MCF 10A (cell line): ENCODE measurements at regions not wholly inside any gene's neighbourhood (a gene's known extent, or its start where the extent isn't known, plus 50 kb on each side); places are given as distances from the start of the nearest gene placed in this dataset.

Experiments
- BruUV-seq: library from RNA; stranded (reverse); fragments of 400-500 nt; replicated peaks from 2 replicates; lab custom pipeline; 2021; lab: Mats Ljungman, UMichigan
- CTCF ChIA-PET: fragments of 300-600 bp; sonication (Branson Sonifier 250); formaldehyde crosslinking; extraction: SDS; loops from one replicate; lab custom pipeline; 2021; ENCODE audit warnings: antibody characterized with exemption, inconsistent platforms; lab: Yijun Ruan, JAX
- POLR2A ChIA-PET: fragments of 300-600, 350-650 bp; sonication (Branson Sonifier 250); formaldehyde crosslinking; extraction: SDS; loops from one replicate; lab custom pipeline; 2020; ENCODE audit warnings: antibody characterized with exemption, inconsistent platforms; lab: Yijun Ruan, JAX
- DNase-seq: peaks from one replicate; pipeline ENCODE4 v3.0.0-alpha.2; 2018; ENCODE audit not compliant: unreplicated experiment
- H3K27ac Mint-ChIP-seq: one replicate; pipeline ENCODE4 v1.8.0; 2022; ENCODE audit warnings: mild to moderate bottlenecking, low read depth, mixed read lengths; ENCODE audit not compliant: unreplicated experiment
- H3K27me3 Mint-ChIP-seq: one replicate; pipeline ENCODE4 v1.8.0; 2022; ENCODE audit warnings: mixed read lengths; ENCODE audit not compliant: insufficient read depth, unreplicated experiment
- H3K36me3 Mint-ChIP-seq: one replicate; pipeline ENCODE4 v1.8.0; 2022; ENCODE audit warnings: mild to moderate bottlenecking, moderate library complexity, mixed read lengths; ENCODE audit not compliant: insufficient read depth, unreplicated experiment
- H3K4me1 Mint-ChIP-seq: one replicate; pipeline ENCODE4 v1.8.0; 2022; ENCODE audit warnings: mixed read lengths; ENCODE audit not compliant: insufficient read depth, unreplicated experiment
- H3K4me3 Mint-ChIP-seq: one replicate; pipeline ENCODE4 v1.8.0; 2022; ENCODE audit warnings: mild to moderate bottlenecking, moderate library complexity, mixed read lengths; ENCODE audit not compliant: unreplicated experiment
- H3K9me3 Mint-ChIP-seq: one replicate; pipeline ENCODE4 v1.8.0; 2022; ENCODE audit warnings: mixed read lengths; ENCODE audit not compliant: unreplicated experiment
- intact Hi-C: fragments of 100-400 bp; cut with micrococcal nuclease; formaldehyde crosslinking; loops from 2 replicates; pipeline ENCODE4 v1.14.1; 2022
- TF ChIP-seq, protein P1 (sequence below): fragments of 200-600 bp; IDR thresholded peaks from one replicate; pipeline ENCODE4 v1.8.0; 2022; ENCODE audit warnings: antibody characterized with exemption, mild to moderate bottlenecking; ENCODE audit not compliant: unreplicated experiment

DNA sequence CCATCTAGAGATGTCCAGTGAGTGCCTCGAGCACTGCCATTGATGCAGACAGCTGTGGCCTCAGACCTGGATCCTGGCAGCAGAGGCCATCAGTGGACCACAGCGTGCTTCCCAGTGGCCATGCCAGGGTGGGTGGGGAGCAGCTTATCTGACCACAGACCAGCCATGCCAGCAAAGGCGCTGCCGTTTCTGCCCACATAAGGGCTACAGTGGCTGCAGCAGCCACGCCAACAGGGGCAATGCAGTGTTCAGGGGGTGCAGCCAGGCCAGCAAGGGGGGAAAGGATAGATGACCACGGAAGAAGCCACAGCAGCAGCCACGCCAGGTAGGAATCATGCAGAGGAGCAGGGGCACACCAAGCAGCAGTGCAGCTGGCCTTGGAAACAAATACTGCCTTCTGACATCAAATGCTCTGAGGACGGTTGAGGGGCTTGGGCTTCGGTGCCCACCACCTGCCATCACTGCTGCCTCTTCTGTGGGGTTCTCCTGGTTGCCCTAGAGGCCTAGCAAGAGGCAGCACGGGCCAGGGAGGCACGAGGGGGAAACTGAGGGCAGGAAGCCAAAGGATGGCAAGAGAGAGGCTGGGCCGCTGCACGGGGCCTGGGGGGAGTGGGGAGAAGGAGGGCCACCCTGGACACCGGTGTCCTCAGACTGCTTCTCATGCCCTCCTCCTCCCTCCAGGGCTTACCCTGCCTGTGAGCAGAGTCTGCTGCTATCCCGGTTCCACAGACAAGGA lies 94.7 kb upstream of the RUNX3 start:
- Mint-ChIP-seq H3K4me3 (no peak overlapping the region), H3K27me3 (no peaks in the 10 kb centered on the region), H3K27ac (no peak overlapping the region), H3K36me3 (peaks cover 10% of the 10 kb centered on the region), H3K9me3 (no peaks in the 10 kb centered on the region), H3K4me1 (peaks cover 7% of the 10 kb centered on the region)
- no peak for DNase-seq
- no TSS peak for BruUV-seq
- intact Hi-C loops = no loop called here
- POLR2A ChIA-PET = interaction anchor here (0.6 kb wide), 1 partner anchor 1198 kb away, joined by 3 read pairs; no protein-coding TSS in a partner anchor
- CTCF ChIA-PET = interaction anchor here (0.8 kb wide), 1 partner anchor 12 kb away, joined by 3 read pairs; no protein-coding TSS in a partner anchor
- TF ChIP-seq, protein P1, sequence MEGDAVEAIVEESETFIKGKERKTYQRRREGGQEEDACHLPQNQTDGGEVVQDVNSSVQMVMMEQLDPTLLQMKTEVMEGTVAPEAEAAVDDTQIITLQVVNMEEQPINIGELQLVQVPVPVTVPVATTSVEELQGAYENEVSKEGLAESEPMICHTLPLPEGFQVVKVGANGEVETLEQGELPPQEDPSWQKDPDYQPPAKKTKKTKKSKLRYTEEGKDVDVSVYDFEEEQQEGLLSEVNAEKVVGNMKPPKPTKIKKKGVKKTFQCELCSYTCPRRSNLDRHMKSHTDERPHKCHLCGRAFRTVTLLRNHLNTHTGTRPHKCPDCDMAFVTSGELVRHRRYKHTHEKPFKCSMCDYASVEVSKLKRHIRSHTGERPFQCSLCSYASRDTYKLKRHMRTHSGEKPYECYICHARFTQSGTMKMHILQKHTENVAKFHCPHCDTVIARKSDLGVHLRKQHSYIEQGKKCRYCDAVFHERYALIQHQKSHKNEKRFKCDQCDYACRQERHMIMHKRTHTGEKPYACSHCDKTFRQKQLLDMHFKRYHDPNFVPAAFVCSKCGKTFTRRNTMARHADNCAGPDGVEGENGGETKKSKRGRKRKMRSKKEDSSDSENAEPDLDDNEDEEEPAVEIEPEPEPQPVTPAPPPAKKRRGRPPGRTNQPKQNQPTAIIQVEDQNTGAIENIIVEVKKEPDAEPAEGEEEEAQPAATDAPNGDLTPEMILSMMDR = no peak

DNA sequence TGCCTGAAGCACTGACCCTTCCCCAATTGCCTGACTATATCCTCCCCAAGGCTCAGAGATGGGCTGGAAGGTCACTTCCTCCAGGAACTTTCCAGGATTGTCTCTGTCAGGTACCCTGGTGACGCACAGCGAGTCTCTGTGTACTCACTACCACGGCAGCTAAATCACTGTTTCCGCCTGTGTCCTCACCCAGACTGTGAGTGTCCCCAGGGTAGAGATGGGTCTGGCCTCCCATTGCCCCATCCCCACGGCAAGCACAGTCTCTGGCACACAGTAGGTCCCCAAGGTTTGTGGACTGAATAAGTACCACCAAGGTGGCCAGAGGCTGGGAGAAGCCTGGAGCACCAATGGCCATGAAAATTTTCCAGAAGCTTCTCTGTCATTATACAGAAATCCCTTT lies 93.8 kb upstream of the RUNX3 start:
- TF ChIP-seq, protein P1 = no peak
- Mint-ChIP-seq H3K4me3 (no peak overlapping the region), H3K27ac (no peak overlapping the region), H3K9me3 (no peaks in the 10 kb centered on the region), H3K36me3 (peaks cover 10% of the 10 kb centered on the region), H3K27me3 (no peaks in the 10 kb centered on the region), H3K4me1 (peaks cover 7% of the 10 kb centered on the region)
- intact Hi-C loops = no loop called here
- POLR2A ChIA-PET = no interaction called here
- CTCF ChIA-PET = no interaction called here
- DNase-seq = no peak
- no TSS peak for BruUV-seq

DNA sequence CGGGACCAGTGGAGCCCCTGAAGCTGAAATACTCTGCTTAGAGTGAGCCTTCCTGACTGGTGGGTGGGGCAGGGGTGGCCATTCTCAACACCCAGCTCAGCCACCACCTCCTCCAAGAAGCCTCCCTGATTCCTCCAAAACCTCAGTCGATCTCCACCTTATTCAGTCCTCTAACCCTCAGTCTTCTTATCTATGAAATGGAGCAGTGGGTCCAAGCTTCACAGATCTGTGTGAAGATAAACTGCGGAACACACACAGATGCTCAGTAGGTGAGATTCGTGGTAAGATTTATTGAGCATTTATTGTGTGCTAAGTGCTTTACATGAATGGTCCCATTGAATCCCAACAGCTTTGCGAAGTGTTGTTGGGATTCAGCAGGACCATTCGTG lies 93.1 kb upstream of the RUNX3 start:
- POLR2A ChIA-PET = no interaction called here

More for the DNA sequence above, 93.1 kb upstream of the RUNX3 start:
- no peak for DNase-seq
- H3K36me3 Mint-ChIP-seq = peaks cover 10% of the 10 kb centered on the region
- intact Hi-C loops = no loop called here
- no peak overlapping the region for H3K4me3 Mint-ChIP-seq
- TF ChIP-seq, protein P1 = no peak
- CTCF ChIA-PET = interaction anchor here (0.7 kb wide), 1 partner anchor 14 kb away, joined by 3 read pairs; no protein-coding TSS in a partner anchor
- BruUV-seq = no TSS peak
- no peak overlapping the region for H3K27ac Mint-ChIP-seq
- H3K4me1 Mint-ChIP-seq = peaks cover 7% of the 10 kb centered on the region
- H3K9me3 Mint-ChIP-seq = no peaks in the 10 kb centered on the region
- H3K27me3 Mint-ChIP-seq = no peaks in the 10 kb centered on the region
